CD4-positive, alpha-beta T cell (primary cell): ENCODE measurements at regions not wholly inside any gene's neighbourhood (a gene's known extent, or its start where the extent isn't known, plus 50 kb on each side); places are given as distances from the start of the nearest gene placed in this dataset.

Source experiments
- ATAC-seq: fragments of 200-7000 bp; cut with Tn5 transposase; one replicate; pipeline ENCODE4 v1.10.0; 2022; ENCODE audit warnings: mild to moderate bottlenecking; ENCODE audit not compliant: poor library complexity
- CTCF ChIA-PET: fragments of 350-600 bp; sonication (Branson Sonifier 250); formaldehyde crosslinking; loops from one replicate; lab custom pipeline; 2021; ENCODE audit warnings: antibody characterized with exemption, inconsistent platforms; lab: Charles Lee
- POLR2A ChIA-PET: fragments of 350-600 bp; sonication (Branson Sonifier 250); formaldehyde crosslinking; loops from one replicate; lab custom pipeline; 2021; ENCODE audit warnings: antibody characterized with exemption, inconsistent platforms; lab: Charles Lee
- DNase-seq, 14 experiments: peaks; one replicate each; pipeline ENCODE4 v3.0.0-alpha.2; 2013 to 2020; ENCODE audit warnings: mixed read lengths in 2 of 14
- H3K27ac ChIP-seq, 2 donors: one replicate each; pipeline versions ENCODE4 v1.5.1 to v1.7.0; 2013; ENCODE audit warnings: low read length in 2 of 2, low read depth in 1 of 2, mild to moderate bottlenecking in 1 of 2
- H3K27me3 ChIP-seq, 2 experiments: 1 replicate in 1 of 2; 2 replicates in 1 of 2; pipeline versions ENCODE4 v1.6.1 to v1.7.0; 2013; ENCODE audit warnings: low read length in 2 of 2, control low read depth in 1 of 2, mild to moderate bottlenecking in 1 of 2, moderate library complexity in 1 of 2; ENCODE audit not compliant: insufficient read depth in 2 of 2, control insufficient read depth in 1 of 2
- H3K36me3 ChIP-seq: one replicate; pipeline ENCODE4 v1.6.1; 2013; ENCODE audit warnings: low read length, control low read depth; ENCODE audit not compliant: insufficient read depth
- H3K4me1 ChIP-seq: one replicate; pipeline ENCODE4 v1.6.1; 2013; ENCODE audit warnings: low read length, control low read depth; ENCODE audit not compliant: insufficient read depth
- H3K4me3 ChIP-seq: one replicate; pipeline ENCODE4 v1.5.1; 2013; ENCODE audit warnings: mild to moderate bottlenecking, low read length, moderate library complexity
- H3K9me3 ChIP-seq, 2 experiments: 1 replicate in 1 of 2; 2 replicates in 1 of 2; pipeline versions ENCODE4 v1.6.1 to v1.7.0; 2013; ENCODE audit warnings: low read length in 2 of 2, mild to moderate bottlenecking in 2 of 2, control low read depth in 1 of 2, moderate library complexity in 1 of 2; ENCODE audit not compliant: control insufficient read depth in 1 of 2, insufficient read depth in 1 of 2
- H3K27ac Mint-ChIP-seq: one replicate; pipeline ENCODE4 v1.8.0; 2020; ENCODE audit warnings: mixed read lengths
- H3K27me3 Mint-ChIP-seq: one replicate; pipeline ENCODE4 v1.8.0; 2021; ENCODE audit warnings: mixed read lengths
- H3K36me3 Mint-ChIP-seq: one replicate; pipeline ENCODE4 v1.8.0; 2021; ENCODE audit warnings: low read depth, mixed read lengths
- H3K4me1 Mint-ChIP-seq: one replicate; pipeline ENCODE4 v1.8.0; 2021; ENCODE audit warnings: low read depth, mixed read lengths
- H3K4me3 Mint-ChIP-seq: one replicate; pipeline ENCODE4 v1.8.0; 2020; ENCODE audit warnings: mild to moderate bottlenecking, mixed read lengths
- H3K9me3 Mint-ChIP-seq: one replicate; pipeline ENCODE4 v1.8.0; 2020; ENCODE audit warnings: mixed read lengths
- CTCF ChIP-seq: fragments of 200-600 bp; IDR thresholded peaks from one replicate; pipeline ENCODE4 v1.8.0; 2022; ENCODE audit warnings: antibody characterized with exemption, mild to moderate bottlenecking
- intact Hi-C, 2 experiments: fragments of 100-400 bp; cut with DNase I in 1 of 2; cut with micrococcal nuclease in 1 of 2; formaldehyde crosslinking; loops; one replicate each; pipeline versions ENCODE4 v1.15.1 to v1.9.0; 2023 to 2025; cut with DNase I, micrococcal nuclease

- Histone ChIP-seq H3K9me3 (peaks cover 0 to 8% of the 10 kb centered on the region in 2 experiments), H3K36me3 (no peaks in the 10 kb centered on the region), H3K27me3 (no peaks in the 10 kb centered on the region), H3K27ac (no peak overlapping the region), H3K4me1 (peaks cover 11% of the 10 kb centered on the region), H3K4me3 (no peak overlapping the region)
- H3K9me3 Mint-ChIP-seq: no peaks in the 10 kb centered on the region
- no peak overlapping the region for H3K27ac Mint-ChIP-seq
- CTCF ChIA-PET: interaction anchor here (1.2 kb wide), 1 partner anchor 9 kb away, joined by 4 read pairs; no protein-coding TSS in a partner anchor
- intact Hi-C loops: loop anchor here in 1 of 2 experiments (10.0 kb wide), 1 partner anchor 46 kb away; no protein-coding TSS in a partner anchor
- peaks cover 6% of the 10 kb centered on the region for H3K36me3 Mint-ChIP-seq
- DNase-seq (no peak), ATAC-seq (no peak)
- no peak overlapping the region for H3K4me3 Mint-ChIP-seq
- H3K27me3 Mint-ChIP-seq: no peaks in the 10 kb centered on the region
- POLR2A ChIA-PET: interaction anchor here (6.0 kb wide), 1 partner anchor 74 kb away, joined by 103 read pairs; the partner anchor contains the start of gene C1GALT1
- H3K4me1 Mint-ChIP-seq: peaks cover 23% of the 10 kb centered on the region
- no peak for TF ChIP-seq CTCF
Observed at GRCh38 chr7:7108931-7109330, 73.4 kb upstream of the C1GALT1 start.

- Histone ChIP-seq H3K4me1 (peaks cover 7% of the 10 kb centered on the region), H3K36me3 (no peaks in the 10 kb centered on the region), H3K27me3 (no peaks in the 10 kb centered on the region), H3K27ac (no peak overlapping the region), H3K9me3 (peaks cover 0 to 8% of the 10 kb centered on the region in 2 experiments), H3K4me3 (no peak overlapping the region)
- ChIA-PET CTCF (no interaction called here), POLR2A (interaction anchor here (0.9 to 1.3 kb wide), 2 partner anchors 72 to 94 kb away, joined by 4 read pairs; no protein-coding TSS in a partner anchor)
- intact Hi-C loops: loop anchor here in 1 of 2 experiments (10.0 kb wide), 1 partner anchor 45 kb away; no protein-coding TSS in a partner anchor
- TF ChIP-seq CTCF: no peak
- Mint-ChIP-seq H3K9me3 (no peaks in the 10 kb centered on the region), H3K4me1 (peaks cover 14% of the 10 kb centered on the region), H3K36me3 (peaks cover 6% of the 10 kb centered on the region), H3K27ac (no peak overlapping the region), H3K4me3 (no peak overlapping the region), H3K27me3 (no peaks in the 10 kb centered on the region)
- ATAC-seq (no peak), DNase-seq (no peak)
Observed at GRCh38 chr7:7109934-7110333, 72.4 kb upstream of the C1GALT1 start.

- Histone ChIP-seq H3K36me3 (no peaks in the 10 kb centered on the region), H3K27ac (no peak overlapping the region), H3K27me3 (no peaks in the 10 kb centered on the region), H3K4me3 (no peak overlapping the region), H3K4me1 (no peaks in the 10 kb centered on the region), H3K9me3 (peaks cover 0 to 8% of the 10 kb centered on the region in 2 experiments)
- DNase-seq: no peak
- Mint-ChIP-seq H3K36me3 (peaks cover 6% of the 10 kb centered on the region), H3K4me1 (peaks cover 7% of the 10 kb centered on the region), H3K9me3 (no peaks in the 10 kb centered on the region), H3K4me3 (no peak overlapping the region), H3K27ac (no peak overlapping the region), H3K27me3 (no peaks in the 10 kb centered on the region)
- intact Hi-C loops: no loop called here
- TF ChIP-seq CTCF: no peak
- CTCF ChIA-PET: interaction anchor here (0.9 kb wide), 1 partner anchor 71 kb away, joined by 3 read pairs; the partner anchor contains the start of gene C1GALT1
- POLR2A ChIA-PET: interaction anchor here (0.9 to 1.3 kb wide), 2 partner anchors 71 to 73 kb away, joined by 3 to 4 read pairs; no protein-coding TSS in a partner anchor
- no peak for ATAC-seq
Observed at GRCh38 chr7:7110706-7111105, 71.6 kb upstream of the C1GALT1 start.
